ENCODE measurements at regions not wholly inside any gene's neighbourhood (a gene's known extent, or its start where the extent isn't known, plus 50 kb on each side); places are given as distances from the start of the nearest gene placed in this dataset.

DNA sequence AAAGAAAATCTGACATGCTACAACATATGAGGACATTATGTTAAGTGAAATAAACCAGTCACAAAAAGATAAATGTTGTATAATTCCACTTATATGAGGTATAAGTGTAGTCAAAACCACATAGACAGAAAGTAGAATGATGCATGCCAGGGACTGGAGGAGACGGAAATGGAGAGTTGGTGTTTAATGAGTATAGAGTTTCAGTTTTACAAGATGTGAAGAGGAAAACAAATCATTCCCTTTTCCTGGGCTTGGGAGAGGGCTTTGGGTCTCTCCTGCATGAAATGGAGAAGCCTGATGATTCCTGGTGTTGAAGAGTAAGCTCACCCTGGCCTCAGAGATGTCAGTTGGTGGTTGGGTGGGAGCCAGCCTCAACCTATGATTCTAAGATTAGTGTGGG lies 158.4 kb upstream of the PLXNC1 start:
- TF ChIP-seq SNAI2 (CRISPR knock-in tag; IDR thresholded peaks at IDR 0.05), result no peak
- no peak for TF ChIP-seq TOX (CRISPR knock-in tag; IDR thresholded peaks at IDR 0.05; ENCODE audit: borderline replicate concordance)
- TF ChIP-seq BACH2 (CRISPR knock-in tag; IDR thresholded peaks at IDR 0.05; ENCODE audit: borderline replicate concordance), result no peak
- no peak for TF ChIP-seq CSDC2 (CRISPR knock-in tag; IDR thresholded peaks at IDR 0.05)
- no peak for TF ChIP-seq TCF4 (CRISPR knock-in tag; IDR thresholded peaks at IDR 0.05; ENCODE audit: borderline replicate concordance)
- no peak for TF ChIP-seq ESRRG (CRISPR knock-in tag; IDR thresholded peaks at IDR 0.05)
